IMR-90 (cell line): ENCODE measurements at regions not wholly inside any gene's neighbourhood (a gene's known extent, or its start where the extent isn't known, plus 50 kb on each side); places are given as distances from the start of the nearest gene placed in this dataset.

ENCODE experiments used
- MAZ ChIP-seq: IDR thresholded peaks from 2 replicates; pipeline ENCODE4 v1.6.1; 2012; ENCODE audit warnings: low read depth, mild to moderate bottlenecking, low read length, improper control_type of control experiment, moderate library complexity, borderline replicate concordance
- MXI1 ChIP-seq: IDR thresholded peaks from 2 replicates; pipeline ENCODE4 v1.6.1; 2012; ENCODE audit warnings: low read depth, mild to moderate bottlenecking, low read length, moderate library complexity, borderline replicate concordance
- POLR2A ChIP-seq: IDR thresholded peaks from 2 replicates; pipeline ENCODE4 v1.6.1; 2012; ENCODE audit warnings: mild to moderate bottlenecking, low read depth, low read length
- TF ChIP-seq, protein P1 (sequence below): conservative IDR thresholded peaks from 2 replicates; pipeline ENCODE4 v1.5.1; 2012; ENCODE audit warnings: mild to moderate bottlenecking, low read depth, low read length, improper control_type of control experiment

DNA sequence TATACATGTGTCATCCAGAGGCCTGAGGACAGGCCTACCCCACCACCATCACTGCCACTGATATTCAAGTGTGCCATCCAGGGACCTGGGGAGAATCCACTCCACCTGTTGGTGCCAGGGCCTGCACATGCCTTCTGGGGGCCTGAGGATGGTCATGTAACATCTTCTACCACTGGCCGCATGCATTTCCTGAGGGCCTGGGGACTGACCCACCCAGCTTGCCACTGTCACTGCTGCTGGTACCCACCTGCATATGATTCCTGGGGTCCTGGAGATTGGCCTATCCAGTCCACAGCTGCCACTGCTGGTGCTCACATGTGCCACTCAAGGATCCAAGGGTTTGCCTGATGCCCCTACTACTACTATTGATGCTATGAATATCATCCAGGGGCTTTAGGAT, 184.3 kb upstream of the SYNCRIP start:
- no peak for TF ChIP-seq POLR2A
- TF ChIP-seq, protein P1, sequence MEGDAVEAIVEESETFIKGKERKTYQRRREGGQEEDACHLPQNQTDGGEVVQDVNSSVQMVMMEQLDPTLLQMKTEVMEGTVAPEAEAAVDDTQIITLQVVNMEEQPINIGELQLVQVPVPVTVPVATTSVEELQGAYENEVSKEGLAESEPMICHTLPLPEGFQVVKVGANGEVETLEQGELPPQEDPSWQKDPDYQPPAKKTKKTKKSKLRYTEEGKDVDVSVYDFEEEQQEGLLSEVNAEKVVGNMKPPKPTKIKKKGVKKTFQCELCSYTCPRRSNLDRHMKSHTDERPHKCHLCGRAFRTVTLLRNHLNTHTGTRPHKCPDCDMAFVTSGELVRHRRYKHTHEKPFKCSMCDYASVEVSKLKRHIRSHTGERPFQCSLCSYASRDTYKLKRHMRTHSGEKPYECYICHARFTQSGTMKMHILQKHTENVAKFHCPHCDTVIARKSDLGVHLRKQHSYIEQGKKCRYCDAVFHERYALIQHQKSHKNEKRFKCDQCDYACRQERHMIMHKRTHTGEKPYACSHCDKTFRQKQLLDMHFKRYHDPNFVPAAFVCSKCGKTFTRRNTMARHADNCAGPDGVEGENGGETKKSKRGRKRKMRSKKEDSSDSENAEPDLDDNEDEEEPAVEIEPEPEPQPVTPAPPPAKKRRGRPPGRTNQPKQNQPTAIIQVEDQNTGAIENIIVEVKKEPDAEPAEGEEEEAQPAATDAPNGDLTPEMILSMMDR, result no peak
- no peak for TF ChIP-seq MAZ
- TF ChIP-seq MXI1, result no peak
